ENCODE measurements at regions not wholly inside any gene's neighbourhood (a gene's known extent, or its start where the extent isn't known, plus 50 kb on each side); places are given as distances from the start of the nearest gene placed in this dataset.

- CTCF ChIA-PET: interaction anchor here (1.1 to 2.1 kb wide), 4 partner anchors 10 to 333 kb away, joined by 3 to 15 read pairs (median 4); no protein-coding TSS in a partner anchor
- TF ChIP-seq FOS (IDR thresholded peaks at IDR 0.05; ENCODE audit: borderline replicate concordance, insufficient read depth, low read length) (no peak), GATA2 (IDR thresholded peaks at IDR 0.05; ENCODE audit: insufficient read depth, insufficient read length, low read depth, low read length) (no peak), MYC (IDR thresholded peaks at IDR 0.05; ENCODE audit: low read depth, low read length) (no peak), CTCF (IDR thresholded peaks at IDR 0.05; ENCODE audit: extremely low read depth in 1 of 2, insufficient read depth in 1 of 2, low read depth in 1 of 2, low read length in 2 of 2) (no peak), JUN (IDR thresholded peaks at IDR 0.05; ENCODE audit: borderline replicate concordance, insufficient read depth, insufficient read length, low read depth) (no peak), MAX (IDR thresholded peaks at IDR 0.05; ENCODE audit: insufficient read depth, insufficient read length) (no peak), EZH2 (IDR thresholded peaks at IDR 0.05; ENCODE audit: borderline replicate concordance, low read depth, low read length, severe bottlenecking) (no peak), POLR2AphosphoS5 (IDR thresholded peaks at IDR 0.05; ENCODE audit: insufficient read depth, low read depth, low read length) (no peak), POLR2A (IDR thresholded peaks at IDR 0.05; ENCODE audit: low read depth, low read length) (no peak)
- Histone ChIP-seq H2AFZ (ENCODE audit: low read depth, low read length) (no peak overlapping the region), H3K4me2 (ENCODE audit: insufficient read depth, low read length) (no peak overlapping the region), H3K4me1 (ENCODE audit: control insufficient read depth, extremely low read depth, insufficient read depth, low read length) (no peaks in the 10 kb centered on the region), H3K36me3 (ENCODE audit: control insufficient read depth in 2 of 2, extremely low read depth in 1 of 2, insufficient read depth in 2 of 2, low read length in 2 of 2) (no peaks in the 10 kb centered on the region), H3K9me1 (replicated peaks; ENCODE audit: control insufficient read depth, extremely low read depth, insufficient read depth, low read length) (no peaks in the 10 kb centered on the region), H3K9me3 (replicated peaks; ENCODE audit: control insufficient read depth, insufficient read depth, low read length) (no peaks in the 10 kb centered on the region), H3K27me3 (ENCODE audit: control insufficient read depth in 2 of 2, insufficient read depth in 2 of 2, low read length in 2 of 2) (no peaks in the 10 kb centered on the region), H3K9ac (replicated peaks; ENCODE audit: extremely low read depth, insufficient read depth, low read length) (no peak overlapping the region), H4K20me1 (replicated peaks; ENCODE audit: control insufficient read depth, extremely low read depth, insufficient read depth, low read length) (no peaks in the 10 kb centered on the region), H3K27ac (ENCODE audit: insufficient read depth, low read depth, low read length) (no peak overlapping the region), H3K4me3 (replicated peaks in 1 of 3; ENCODE audit: insufficient read depth in 1 of 3, low read depth in 1 of 3, low read length in 3 of 3) (no peak overlapping the region), H3K79me2 (ENCODE audit: control insufficient read depth, insufficient read depth, low read length) (no peaks in the 10 kb centered on the region)
- BruUV-seq (replicated peaks): no TSS peak
- POLR2A ChIA-PET: no interaction called here
- DNase-seq (ENCODE audit: low read depth, low spot score) (no peak), FAIRE-seq (no peak)
- intact Hi-C loops (cut with micrococcal nuclease) (no loop called here), dilution Hi-C loops (cut with MboI; ENCODE audit: extremely low pct_ligation_motif_present, low sequenced_read_pairs) (no loop called here)
Observed at GRCh38 chr13:76029088-76029487, 393.0 kb downstream of the LMO7 start.

All from endothelial cell of umbilical vein (primary cell).